Endothelial cell of umbilical vein (primary cell): ENCODE measurements at regions not wholly inside any gene's neighbourhood (a gene's known extent, or its start where the extent isn't known, plus 50 kb on each side); places are given as distances from the start of the nearest gene placed in this dataset.

ENCODE experiments used
- EZH2 ChIP-seq: IDR thresholded peaks from 2 replicates; pipeline ENCODE4 v1.6.1; 2012; ENCODE audit warnings: borderline replicate concordance, low read depth, mild to moderate bottlenecking, moderate library complexity, low read length, inconsistent platforms; ENCODE audit not compliant: severe bottlenecking
- FOS ChIP-seq: IDR thresholded peaks from 2 replicates; pipeline ENCODE4 v1.6.1; 2011; ENCODE audit warnings: mild to moderate bottlenecking, low read length, moderate library complexity, borderline replicate concordance; ENCODE audit not compliant: insufficient read depth
- GATA2 ChIP-seq: IDR thresholded peaks from 2 replicates; pipeline ENCODE4 v1.7.0; 2011; ENCODE audit warnings: low read depth, mild to moderate bottlenecking, moderate library complexity, mixed read lengths, low read length; ENCODE audit not compliant: insufficient read length, insufficient read depth
- JUN ChIP-seq: IDR thresholded peaks from 2 replicates; pipeline ENCODE4 v1.6.1; 2011; ENCODE audit warnings: borderline replicate concordance, low read depth; ENCODE audit not compliant: insufficient read length, insufficient read depth
- POLR2A ChIP-seq: IDR thresholded peaks from 2 replicates; pipeline ENCODE4 v1.6.1; 2012; ENCODE audit warnings: low read depth, mild to moderate bottlenecking, control low read depth, low read length
- POLR2AphosphoS5 ChIP-seq: IDR thresholded peaks from 2 replicates; pipeline ENCODE4 v1.6.1; 2012; ENCODE audit warnings: low read depth, mild to moderate bottlenecking, control low read depth, low read length, moderate library complexity; ENCODE audit not compliant: insufficient read depth
- TF ChIP-seq, protein P1 (sequence below), 2 donors: IDR thresholded peaks; 1 replicate in 1 of 2; 2 replicates in 1 of 2; pipeline ENCODE4 v1.5.1; 2011; ENCODE audit warnings: low read length in 2 of 2, mild to moderate bottlenecking in 2 of 2, moderate library complexity in 2 of 2, control low read depth in 1 of 2, inconsistent platforms in 1 of 2, low read depth in 1 of 2; ENCODE audit not compliant: insufficient read depth in 1 of 2; ENCODE audit errors: extremely low read depth in 1 of 2
- TF ChIP-seq, protein P2 (sequence below): IDR thresholded peaks from 2 replicates; pipeline ENCODE4 v1.6.1; 2011; ENCODE audit not compliant: insufficient read depth, insufficient read length

DNA sequence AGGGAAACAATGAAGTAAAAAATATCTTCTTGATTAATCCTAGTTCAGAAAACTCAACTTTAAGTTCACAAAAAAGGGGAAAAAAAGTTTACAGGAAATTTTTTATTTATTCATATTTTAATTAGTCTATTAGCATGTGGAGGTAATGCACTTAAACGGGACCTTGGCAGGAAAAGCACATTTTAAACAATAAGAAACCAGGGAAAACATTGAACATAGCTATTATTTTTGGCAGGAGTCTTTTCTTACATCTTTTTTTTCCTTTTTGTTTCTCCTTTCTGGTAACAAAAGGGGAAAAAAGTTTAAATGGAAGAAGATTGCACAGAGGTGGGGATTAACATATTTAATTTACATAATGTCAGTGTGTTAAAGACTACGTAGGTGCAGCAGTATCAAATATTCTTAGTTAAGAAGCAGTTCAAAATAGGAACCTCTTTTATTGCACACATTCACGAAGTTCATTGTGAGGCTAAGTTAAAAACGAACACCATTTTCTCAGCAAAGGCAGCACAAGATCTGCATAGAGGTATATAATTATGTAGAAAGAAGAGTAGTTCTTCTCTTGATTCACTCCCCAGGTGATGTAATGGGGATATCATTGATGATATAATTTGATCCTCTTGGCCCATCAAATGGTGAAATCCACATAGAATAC lies 940.5 kb downstream of the CDH11 start:
- TF ChIP-seq, protein P1, sequence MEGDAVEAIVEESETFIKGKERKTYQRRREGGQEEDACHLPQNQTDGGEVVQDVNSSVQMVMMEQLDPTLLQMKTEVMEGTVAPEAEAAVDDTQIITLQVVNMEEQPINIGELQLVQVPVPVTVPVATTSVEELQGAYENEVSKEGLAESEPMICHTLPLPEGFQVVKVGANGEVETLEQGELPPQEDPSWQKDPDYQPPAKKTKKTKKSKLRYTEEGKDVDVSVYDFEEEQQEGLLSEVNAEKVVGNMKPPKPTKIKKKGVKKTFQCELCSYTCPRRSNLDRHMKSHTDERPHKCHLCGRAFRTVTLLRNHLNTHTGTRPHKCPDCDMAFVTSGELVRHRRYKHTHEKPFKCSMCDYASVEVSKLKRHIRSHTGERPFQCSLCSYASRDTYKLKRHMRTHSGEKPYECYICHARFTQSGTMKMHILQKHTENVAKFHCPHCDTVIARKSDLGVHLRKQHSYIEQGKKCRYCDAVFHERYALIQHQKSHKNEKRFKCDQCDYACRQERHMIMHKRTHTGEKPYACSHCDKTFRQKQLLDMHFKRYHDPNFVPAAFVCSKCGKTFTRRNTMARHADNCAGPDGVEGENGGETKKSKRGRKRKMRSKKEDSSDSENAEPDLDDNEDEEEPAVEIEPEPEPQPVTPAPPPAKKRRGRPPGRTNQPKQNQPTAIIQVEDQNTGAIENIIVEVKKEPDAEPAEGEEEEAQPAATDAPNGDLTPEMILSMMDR (IDR thresholded peaks at IDR 0.05; ENCODE audit: extremely low read depth in 1 of 2, insufficient read depth in 1 of 2, low read depth in 1 of 2, low read length in 2 of 2): no peak
- TF ChIP-seq EZH2: no peak
- TF ChIP-seq GATA2: no peak
- no peak for TF ChIP-seq POLR2AphosphoS5
- TF ChIP-seq POLR2A: no peak
- TF ChIP-seq JUN: no peak
- TF ChIP-seq FOS: no peak
- TF ChIP-seq, protein P2, sequence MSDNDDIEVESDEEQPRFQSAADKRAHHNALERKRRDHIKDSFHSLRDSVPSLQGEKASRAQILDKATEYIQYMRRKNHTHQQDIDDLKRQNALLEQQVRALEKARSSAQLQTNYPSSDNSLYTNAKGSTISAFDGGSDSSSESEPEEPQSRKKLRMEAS: no peak
